UCSD-AML1 (cell line): ENCODE measurements at regions not wholly inside any gene's neighbourhood (a gene's known extent, or its start where the extent isn't known, plus 50 kb on each side); places are given as distances from the start of the nearest gene placed in this dataset.

Experiments
- DNase-seq: peaks from one replicate; lab custom pipeline; 2025; ENCODE audit not compliant: unreplicated experiment; lab: John Stamatoyannopoulos, UW

DNA sequence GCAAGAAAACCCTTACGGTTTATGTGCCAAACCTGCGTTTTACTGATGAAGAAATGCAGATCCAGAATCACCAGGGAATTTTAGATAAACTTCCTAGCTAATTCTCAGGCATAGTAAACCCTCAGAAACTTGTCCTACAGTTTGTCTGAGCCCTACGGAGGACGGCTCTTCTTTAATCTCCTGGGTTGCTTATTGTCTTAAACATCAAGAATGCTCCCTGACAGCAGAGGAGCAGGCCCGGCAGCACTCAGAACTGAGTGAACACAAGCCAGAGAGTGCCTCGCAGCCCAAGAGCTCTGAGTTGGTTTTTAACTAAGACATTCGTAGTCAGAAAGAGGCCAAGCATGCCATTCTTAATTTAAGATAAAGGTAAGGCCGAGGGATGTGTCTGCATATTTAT, 114.7 kb upstream of the ERCC6L2 start:
- no peak for DNase-seq

DNA sequence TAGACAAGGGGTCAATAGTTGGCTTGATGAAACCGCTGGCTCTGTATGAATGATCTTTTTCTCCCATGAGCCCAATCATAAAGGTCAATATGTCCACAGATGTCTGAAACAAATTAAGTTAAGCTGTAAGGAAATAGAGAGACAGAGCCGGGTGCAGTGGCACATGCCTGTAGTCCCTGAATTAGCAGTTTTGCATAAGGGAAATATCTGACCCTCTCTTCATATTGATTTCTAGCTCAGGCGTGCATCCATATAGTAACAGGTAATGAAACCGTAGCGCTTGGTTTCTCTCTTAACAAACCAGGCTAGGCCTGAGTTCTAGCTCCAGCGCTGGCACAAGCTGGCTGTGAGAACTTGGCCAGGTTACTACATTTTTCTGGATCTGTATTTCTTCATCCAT, 118.1 kb upstream of the ERCC6L2 start:
- DNase-seq, result no peak

DNA sequence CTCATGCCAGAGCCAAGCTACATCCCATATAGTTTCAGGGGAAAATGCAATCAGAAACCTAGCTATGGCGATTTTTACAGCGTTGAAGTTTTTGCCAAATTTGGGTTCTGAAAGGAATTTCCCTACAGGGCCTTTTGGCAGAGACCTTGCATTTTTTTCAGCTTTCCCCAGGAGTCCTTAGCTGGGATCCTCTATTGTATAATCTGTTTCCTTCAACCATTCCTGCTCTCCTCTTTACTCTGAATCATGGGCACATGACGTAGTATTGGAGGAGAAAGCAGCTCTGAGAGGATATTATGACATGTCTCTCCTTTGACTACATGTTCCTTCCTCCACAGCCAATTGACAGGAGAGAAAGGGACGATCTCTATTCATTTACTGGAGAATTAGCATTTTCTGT, 118.5 kb upstream of the ERCC6L2 start:
- no peak for DNase-seq

GRCh38 chr9:95756101-95756500, 119.4 kb upstream of the ERCC6L2 start:
- no peak for DNase-seq

DNA sequence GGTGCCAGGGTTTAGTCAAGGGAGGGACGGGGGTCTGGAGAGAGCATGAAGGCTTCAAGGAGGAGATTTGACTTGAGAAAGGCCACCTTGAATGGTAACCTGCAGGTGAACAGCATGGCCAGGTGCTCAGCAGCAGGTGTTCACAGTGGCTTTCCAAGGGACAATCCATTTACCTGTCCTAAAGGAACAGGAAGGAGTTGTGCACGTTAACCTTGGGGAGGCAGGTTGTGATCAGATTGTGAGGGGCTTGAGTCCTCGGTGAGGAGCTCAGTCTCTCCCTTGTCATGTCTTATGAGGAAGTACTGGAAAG, 120.1 kb upstream of the ERCC6L2 start:
- DNase-seq, result no peak

DNA sequence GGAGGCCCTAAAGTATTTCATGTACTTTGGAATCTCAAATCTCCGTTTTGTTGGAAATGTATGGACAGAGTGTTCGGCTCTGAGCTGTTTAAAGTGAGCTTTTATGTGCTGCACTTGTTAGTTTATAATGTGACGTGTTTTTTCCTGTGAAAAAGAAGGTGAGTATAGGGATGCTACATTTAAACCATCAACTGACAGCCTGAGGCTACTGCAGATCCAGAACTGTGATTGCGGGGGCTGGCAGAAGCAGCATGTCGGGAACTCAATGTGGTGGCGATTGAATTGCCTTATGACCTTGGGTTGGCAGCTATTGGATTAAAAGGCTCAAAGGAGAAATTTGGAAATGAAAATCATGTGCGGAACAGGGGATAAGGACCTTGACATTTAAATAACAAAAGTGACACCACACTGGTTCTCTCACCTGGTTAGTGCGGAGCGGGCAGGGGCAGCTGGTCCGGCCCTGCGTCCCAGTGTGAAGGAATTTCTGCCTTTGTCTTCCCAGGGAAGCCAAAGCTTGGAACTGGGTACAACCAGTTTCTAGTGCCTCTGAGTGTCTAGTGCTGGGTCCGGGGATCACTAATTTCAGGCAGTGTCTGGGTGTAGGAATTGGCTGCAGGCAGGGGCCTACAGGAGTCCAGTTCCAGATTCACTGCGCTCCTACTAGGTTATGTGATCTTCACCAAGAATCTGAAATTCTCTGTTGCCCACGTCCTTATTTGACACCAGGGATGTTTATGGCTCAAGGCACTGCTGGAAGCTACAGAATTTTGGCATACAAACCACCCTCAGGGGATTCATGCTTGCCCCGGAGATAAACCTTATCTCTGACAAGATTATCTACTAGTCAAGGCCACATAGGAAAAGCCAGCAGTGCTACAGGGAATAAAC, 120.7 kb upstream of the ERCC6L2 start:
- DNase-seq, result no peak

GRCh38 chr9:95753762-95754465, 121.6 kb upstream of the ERCC6L2 start:
- no peak for DNase-seq

DNA sequence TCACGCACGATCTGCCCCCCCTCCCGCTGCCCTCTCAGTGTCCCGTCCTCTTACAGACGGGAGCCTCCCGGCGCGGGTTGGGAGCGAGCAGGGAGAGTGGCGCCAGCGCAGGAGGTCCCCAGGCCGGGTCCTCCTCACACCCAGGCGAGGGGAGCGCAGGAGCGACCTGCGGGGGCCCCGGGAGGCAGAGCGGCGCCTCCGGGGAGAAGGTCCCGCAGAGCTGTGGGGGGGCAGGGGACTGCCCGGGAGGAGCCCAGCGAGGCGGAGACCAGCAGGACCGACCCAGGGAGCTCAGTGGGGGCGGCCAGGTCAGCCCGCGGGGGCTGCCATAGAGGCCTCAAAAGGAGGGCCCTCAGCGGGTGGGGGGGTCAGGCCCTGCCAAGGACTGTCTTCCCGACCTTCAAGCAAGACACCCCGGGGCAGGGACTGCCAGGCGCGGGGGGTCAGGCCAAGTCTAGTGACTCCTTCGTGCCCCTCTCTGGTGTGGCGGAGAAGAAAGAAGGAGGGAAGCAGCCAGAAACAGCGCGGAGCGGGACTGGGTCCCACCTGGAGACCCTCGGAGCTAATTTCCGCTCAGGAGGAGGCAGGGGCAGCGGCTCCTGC, 123.3 kb upstream of the ERCC6L2 start:
- no peak for DNase-seq

GRCh38 chr9:95751520-95751790, 124.0 kb upstream of the ERCC6L2 start:
- DNase-seq, result no peak

- DNase-seq, result no peak
These were observed 124.6 kb upstream of the ERCC6L2 start for GRCh38 chr9:95750725-95751519.

- DNase-seq, result no peak
These were observed 126.0 kb upstream of the ERCC6L2 start for GRCh38 chr9:95749493-95749892.

- DNase-seq, result no peak
These were observed 128.9 kb upstream of the ERCC6L2 start for GRCh38 chr9:95746408-95747180.

GRCh38 chr9:95742821-95743220, 132.7 kb upstream of the ERCC6L2 start:
- DNase-seq, result peak; percentile 15

GRCh38 chr9:95741631-95742030, 133.9 kb upstream of the ERCC6L2 start:
- no peak for DNase-seq

DNA sequence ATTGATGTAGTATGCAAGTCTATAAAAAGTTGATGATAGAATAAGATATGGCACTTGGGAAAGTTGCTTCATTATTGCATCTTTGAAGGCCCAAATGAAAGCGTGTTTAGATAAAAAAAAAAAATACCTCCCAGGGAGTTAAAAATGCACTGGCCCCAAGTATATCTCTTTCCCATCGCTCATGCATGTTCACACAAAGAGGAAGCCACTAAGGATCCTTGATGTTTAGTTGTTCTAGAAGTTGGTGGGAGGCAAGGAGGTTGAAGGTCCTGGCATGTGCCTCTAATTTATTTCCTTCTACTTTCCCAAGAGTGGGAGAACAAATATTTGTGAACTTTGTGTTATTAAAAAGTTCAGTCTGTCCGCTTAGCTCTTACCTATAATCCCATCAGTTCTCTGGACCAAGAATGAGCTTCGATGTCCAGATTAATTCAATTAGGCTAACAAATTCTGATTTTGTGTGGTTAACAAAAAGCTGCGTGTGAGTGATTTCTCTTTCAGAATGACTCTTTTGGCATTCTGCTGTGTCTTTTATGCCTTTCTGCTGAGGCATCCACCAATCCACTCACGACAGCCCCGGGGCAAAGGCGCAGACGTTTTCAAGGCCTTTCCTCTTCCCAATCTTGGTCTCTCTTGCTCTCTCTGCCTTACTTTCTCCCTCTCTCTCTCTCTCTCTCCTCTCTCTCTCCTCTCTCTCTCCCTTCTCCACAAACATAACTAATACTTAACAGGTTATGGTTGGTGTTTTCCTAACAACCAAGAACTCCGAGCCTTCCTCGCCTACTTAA, 135.1 kb upstream of the ERCC6L2 start:
- DNase-seq, result no peak

DNA sequence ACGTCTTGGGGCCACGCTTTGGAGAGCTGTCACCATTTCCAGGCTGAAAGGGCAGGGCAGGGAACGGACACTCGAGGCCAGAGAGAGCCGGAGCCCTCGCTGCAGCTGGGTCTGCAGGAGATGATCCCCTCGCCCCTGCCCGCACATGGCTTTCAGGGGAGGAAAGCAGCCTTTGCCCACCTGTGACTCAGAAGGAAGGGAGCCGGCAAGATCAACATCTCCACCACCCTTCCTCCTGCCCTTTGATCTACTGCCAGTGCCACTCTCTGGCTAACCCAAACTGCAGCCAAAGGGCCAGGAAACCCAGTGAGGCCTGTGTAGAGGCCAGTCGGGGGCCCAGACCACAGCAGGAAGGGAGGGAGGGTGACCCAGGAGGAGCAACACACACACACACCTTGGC, 137.1 kb upstream of the ERCC6L2 start:
- DNase-seq, result no peak

GRCh38 chr9:95736891-95737522, 138.5 kb upstream of the ERCC6L2 start:
- no peak for DNase-seq

GRCh38 chr9:95736370-95736769, 139.1 kb upstream of the ERCC6L2 start:
- no peak for DNase-seq

DNA sequence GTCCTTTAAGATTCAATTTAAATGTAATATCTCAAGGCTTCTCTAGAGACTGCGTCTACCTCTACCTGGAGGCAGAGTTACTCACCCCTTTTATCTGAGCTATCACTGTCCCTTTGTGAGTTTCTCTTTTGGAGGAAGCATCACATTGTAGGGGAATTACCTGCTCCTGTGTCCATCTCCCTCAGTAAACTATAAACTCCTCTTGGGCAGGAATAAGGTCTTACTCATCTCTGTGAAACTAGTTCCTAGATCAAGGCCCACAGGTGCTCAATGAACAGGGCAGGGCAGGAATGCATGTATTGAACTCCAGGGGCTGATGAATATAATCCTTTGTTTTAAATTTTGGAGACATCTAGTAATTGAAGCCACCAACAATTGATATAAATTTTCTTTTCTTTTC, 139.8 kb upstream of the ERCC6L2 start:
- DNase-seq, result no peak
